HuH-7 (cell line): ENCODE measurements at regions not wholly inside any gene's neighbourhood (a gene's known extent, or its start where the extent isn't known, plus 50 kb on each side); places are given as distances from the start of the nearest gene placed in this dataset.
A peak's percentile ranks its signal among the peaks of the same experiment; 100 is the strongest.

Source experiments
- DNase-seq: peaks from one replicate; pipeline ENCODE4 v3.0.0; 2011; ENCODE audit warnings: low spot score

DNA sequence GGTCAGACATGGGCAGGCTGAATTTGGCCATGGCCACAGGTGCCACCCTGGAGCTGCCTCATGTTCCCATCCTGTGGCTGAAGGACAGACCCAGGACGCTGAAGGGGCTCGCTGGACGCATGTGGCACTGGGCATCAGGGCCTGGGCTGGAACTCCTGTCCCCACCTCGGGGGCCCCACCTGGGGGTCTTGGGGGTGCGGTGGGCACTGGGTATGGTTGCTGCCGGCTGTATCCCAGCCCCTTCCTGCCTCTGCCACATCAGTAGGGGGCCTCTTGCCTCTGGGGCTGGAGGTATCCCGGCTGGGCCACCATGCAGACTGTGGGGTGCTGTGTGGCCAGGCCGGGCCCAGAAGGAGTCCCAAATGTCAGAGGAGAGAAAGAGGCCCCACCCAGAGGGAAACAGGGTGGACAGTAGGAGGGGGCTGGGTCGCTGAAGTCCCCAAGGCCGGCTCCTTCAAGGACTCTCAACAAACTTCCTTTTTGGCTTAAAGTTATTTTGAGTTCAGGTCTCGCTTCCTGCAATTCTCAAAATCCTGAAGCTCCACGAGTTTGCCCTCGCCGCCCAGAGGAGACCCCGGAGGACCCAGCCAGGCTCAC, 78.7 kb downstream of the SIK1 start:
- no peak for DNase-seq

DNA sequence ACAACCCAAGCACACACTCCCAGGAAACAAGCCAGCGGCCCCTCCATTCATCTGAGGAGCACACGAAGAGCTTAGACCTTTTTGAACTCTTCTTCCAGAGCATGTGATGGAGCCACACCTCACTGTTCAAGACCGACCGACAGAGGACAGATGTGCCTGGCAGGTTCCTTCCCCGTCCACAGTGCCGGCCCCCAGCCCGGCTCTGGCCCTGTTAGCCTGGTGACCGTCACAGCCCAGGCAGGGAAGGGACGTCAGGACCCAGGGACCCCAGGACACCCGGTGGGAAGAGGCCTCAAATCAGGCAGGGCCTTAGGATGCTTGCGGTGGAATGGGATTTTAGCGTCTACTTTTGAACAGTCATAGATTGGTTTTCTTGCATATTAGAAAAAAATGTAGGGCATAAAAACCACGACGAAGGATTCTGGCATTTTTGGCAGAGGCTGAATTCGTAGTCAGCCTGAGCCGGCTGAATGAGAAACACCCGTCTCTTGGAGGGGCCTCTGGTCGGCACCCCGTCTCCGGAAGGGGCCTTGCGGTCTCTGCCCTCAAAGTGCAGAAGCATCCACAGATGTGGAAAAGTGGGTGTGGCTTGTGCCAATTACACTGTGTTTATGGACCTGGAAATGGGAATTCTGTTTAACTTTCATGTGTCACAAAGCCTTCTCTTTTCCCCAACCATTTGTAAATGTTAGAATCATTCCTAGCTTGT, 79.3 kb downstream of the SIK1 start:
- DNase-seq: no peak

DNA sequence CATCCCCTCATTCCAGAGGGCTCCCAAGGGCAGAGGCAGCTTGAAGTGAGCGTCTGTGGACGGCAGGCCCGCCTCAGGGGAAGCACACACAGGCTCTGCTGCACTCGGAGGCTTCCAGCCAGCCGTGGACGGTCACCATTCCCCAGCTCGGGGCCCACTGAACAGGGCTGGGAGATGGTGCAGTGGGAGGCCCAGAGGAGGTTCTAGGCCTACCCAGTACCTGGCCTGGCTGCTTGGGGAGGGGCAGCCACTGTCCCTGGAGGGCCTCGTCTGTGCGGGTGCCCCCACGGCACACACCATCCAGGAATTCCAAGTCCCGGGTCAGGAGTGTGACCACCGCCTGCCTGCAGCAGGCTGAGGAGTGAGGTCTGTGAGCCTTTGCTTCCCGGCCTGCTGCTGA, 80.4 kb downstream of the SIK1 start:
- DNase-seq: no peak

DNA sequence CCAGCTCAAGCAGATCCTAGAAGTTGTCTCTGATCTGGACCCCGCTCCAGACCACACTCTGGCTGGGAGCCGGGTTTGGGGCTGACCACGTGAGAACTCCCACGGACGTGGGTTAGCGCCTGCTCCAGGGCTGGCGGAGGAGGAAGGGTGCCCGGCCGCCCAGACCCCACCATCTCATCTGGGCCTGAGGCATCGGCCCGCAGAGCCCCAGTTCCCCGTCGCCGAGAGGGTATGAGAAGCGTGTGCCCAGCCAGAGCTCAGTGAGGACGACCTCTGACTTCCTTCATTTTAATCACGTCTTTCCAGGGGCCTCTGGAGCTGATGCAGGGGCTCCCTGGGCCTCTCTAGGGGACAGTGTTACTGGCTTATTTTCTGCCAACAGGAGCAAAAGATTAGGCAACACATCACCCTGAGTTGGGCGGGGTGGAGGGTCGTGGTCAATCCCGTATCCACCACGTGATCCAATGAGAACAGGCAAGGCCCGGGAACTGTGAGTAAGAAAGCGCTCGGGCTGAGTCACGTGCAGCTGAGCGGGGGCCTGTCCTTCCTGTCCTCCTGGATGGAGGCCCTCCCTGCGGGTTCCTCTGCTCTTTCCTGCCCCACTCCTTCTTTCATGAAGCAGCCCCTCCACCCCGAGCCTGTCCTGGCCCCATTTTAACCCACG, 81.1 kb downstream of the SIK1 start:
- no peak for DNase-seq

DNA sequence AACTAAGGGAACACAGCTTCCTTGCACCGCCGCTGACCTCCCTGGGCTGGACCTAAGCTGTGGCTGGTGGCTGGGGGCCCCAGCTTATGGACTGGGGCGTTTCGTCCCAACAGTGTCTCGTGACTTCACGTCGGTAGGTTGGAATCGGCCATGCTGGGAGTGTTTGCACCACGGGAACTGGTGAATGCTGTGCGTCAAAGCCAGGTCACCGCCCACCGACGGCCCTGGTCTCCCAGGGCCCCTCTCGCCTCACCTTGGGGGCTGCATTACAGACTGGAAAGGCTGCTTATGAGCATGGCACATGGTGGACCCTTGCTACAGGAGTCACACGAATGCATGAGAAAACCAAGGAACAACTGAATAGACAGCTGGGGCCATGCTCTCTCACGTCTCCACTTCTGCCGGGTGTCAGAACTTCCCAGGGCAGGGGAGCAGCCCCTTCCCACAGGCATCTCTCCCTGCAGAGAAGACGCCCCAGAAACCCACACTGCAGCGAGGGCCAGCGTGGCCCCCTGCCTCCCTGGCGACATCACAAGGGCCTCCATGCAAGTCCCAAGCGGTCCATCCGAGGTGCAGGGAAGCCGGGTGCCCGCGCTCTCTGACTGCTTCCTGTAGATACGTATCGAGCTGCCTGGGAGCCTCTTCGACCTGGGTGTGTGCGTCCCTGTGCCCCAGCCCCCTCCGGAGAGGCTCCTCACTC, 81.7 kb downstream of the SIK1 start:
- DNase-seq: no peak

DNA sequence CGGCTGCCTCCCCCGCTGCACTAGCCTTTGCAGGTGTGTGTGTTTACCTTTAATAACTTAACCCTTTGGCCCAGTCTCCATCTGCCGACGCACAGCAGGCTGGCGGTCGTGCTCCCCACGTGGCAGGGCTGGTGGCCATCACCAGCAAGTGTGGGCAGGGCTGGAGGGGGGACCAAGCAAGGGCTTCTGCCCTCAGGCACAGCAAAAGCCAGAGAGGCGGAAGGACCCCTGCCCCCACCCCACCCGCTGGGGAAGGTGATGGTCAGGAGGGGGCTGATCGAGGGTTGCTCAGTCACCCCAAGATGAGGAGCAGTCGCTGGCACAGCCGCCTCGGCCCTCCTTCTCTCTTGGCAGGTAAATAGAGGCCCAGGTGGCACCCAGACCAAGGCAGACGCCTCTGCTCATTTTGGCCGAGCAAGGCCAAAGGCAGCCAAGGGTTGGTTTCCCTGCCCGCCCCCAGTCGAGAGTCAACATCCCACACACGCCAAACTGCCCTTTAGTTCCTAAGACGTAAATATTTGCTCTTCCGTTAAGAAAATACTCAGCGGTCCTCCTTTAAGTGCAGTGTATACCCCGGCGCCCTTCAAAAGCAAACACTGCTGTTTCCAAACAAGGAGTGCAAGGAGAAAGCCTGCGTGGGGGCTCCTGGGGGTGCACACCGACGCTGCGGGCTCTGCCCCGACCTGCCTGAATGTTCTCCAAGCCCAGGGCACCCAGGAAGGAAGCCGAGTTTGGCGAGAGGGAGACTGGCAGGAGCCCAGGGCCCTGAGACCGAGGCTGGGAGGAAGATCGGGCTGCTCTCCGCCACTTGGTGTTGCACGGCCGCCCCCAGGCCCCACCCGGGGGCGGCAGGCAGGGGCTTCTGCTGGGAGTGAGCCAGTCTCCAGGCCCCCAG, 82.7 kb downstream of the SIK1 start:
- no peak for DNase-seq

DNA sequence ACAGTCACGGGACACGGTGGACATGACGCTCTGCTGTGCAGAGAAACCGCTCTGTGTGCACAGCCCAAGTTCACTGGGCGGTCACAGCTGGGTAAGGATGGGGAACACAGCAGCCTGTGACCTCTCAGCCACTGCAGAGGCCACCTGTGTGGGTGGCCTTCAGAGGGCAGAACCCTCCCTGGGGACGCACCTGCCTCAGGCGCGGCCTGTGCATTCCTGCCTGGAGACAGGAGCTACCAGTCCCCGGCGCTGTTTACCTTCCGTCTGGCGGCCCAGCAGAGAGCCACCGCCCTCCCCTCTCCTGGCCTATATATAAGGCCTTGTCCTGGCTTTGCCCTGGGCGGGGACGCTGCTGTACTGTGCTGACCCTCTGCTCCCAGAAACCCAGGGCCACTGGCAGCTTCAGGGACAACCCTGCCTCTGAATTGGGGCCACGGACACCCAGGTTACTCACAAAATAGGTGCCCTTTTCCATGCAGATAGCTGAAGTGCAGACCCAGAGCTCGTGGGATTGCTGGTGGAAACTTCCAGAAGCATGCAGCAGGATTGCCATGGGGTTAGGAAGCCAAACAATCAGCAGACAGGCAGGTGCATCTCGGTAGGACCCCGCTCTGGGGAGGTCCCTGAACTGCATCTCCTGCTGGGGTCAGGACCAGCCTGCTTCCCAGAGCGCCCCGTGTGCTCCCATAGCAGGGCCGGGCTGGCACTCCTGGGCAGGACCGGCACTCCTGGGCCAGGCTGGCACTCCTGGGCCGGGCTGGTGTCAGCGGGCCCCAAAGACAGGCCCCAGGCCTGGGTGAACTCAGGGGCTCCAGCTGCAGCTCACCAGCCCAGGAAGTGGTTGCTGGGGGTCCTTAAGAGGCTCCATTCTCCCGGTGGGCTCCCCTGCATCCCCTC, 83.6 kb downstream of the SIK1 start:
- DNase-seq: peak; percentile 87

DNA sequence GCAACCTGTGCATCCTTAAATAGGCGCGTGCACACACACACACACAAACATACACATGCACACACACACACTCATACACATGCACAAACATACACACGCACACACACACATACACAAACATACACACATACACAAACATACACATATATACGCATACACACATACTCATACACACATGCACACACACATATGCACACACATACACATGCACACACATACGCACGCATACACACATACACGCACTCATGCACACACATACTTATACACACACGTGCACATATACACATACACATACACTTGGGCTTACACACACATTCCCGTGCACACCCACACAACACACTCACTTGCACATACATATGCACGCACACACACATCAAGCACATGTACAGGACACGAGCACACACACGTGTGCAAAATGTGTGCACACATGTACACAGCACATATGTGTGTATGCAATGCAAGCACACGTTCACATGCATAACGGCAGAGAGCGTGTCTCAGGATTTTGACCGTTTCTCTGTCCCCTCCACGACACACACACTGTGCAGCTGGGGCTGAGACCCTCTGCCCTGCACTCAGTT, 84.5 kb downstream of the SIK1 start:
- DNase-seq: no peak

DNA sequence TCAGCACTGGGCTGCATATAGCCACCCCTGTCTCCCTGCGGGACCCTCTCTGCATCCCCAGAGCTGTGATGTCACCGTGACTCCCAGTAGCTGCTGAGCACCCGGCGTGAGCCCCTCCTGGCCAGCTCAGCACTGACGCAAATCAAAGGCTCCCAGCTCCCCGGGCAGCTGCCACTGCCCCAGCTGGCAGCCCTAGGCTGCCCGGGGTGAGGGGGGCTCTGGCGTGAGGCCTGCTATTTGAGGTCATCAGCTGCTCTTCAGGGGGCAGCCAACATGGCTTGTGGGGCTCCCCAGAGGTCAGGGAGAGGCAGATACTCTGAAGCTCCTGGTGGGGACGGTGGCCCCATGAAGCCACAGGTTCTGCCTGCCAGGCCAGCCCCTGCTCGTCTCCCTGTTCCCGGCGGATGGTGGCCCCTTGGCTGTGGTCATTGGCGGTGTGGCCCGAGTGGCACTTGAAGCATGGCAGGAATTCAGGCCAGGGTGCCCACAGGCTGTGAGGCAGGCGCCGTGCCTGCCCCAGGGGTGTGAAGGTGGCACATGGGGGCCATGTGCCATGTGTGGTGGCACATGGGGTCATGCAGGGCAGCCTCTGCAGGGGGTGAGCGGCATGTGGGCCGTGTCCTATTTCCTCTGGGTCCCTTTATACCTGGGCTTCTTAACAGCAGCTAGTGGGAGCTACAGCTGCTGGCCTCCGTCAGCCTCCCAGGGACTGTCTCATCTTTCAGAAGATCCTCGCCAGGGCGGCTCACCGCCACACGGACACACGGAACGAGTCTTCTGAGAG, 85.4 kb downstream of the SIK1 start:
- DNase-seq: no peak

DNA sequence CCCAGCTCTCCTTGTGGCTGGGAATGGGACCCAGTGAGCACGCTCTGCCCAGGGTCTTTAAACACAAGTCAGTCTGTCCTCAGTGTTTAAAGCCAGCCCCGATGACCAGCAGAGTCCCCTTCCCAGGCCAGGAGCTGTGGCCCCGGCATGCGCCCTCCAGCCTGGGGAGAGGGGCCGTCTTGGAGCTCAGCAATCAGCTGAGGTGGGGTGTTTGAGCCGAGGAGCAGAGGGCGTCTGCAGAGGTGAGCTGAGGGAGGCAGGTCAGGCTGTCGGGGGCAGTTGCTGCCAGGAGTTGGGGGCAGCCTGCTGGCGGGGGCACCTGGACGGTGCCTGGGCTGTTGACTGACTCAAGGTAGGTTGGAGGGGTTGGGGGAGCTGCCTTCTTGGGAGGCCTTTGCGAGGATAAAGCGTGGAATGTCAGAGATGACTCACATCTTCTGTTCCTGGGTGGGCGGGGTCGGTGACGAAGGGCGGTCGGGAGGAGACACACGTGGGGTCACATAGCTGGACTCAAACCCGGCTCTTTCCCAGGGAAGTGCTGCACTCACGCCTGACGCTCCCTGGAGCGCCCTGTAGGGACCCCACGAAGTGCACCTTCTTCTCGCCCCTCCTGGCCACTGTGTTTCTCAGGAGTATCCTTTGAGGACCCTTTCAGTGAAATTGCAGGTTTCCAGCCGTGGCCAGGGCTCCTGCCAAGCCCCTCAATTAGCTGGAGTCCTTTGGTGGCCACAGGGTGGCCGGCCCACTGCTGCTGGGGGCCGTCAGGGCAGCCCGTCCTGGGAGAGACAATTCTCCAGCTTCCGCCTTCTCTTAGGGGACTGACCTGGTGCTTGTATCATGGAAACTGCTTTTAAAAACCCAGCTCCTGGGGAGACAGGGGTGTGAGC, 86.2 kb downstream of the SIK1 start:
- no peak for DNase-seq

DNA sequence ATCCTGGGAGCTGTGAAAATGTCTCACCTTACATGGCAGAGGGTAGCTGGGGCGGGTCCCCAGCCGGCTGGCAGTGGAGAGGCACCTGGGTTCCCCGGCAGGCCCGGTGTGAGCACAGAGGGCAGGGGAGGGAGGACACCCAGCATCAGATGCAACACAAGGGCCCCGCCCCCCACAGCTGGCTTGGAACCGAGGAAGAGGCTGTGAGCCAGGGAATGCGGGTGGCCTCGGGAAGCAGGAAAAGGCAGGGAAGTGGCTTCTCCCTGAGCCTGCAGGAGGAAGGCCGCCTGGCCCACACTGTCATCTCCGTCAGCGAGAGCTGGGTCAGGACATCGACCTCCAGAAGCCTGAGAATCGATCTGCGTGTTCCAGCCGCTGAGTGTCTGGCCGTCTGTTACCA, 87.3 kb downstream of the SIK1 start:
- no peak for DNase-seq

DNA sequence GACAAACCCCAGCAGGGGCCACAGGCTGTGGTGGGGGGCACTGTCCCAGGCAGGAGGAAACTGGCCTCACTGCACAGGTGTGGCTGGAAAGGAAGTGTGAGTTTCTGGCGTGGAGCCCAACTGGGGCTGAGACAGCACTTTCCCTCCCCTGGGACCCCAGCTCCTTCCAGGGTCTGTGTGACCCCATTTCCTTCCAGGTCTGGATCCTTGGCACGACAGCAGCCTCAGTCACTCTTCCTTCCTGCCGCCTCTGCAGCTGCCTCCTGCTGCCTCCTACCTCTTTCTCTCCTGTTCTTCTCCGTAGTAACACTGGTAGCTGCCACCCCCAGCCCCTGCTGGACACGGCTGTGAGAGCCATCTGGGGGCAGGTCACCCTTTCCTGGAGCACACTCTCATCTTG, 88.0 kb downstream of the SIK1 start:
- no peak for DNase-seq

DNA sequence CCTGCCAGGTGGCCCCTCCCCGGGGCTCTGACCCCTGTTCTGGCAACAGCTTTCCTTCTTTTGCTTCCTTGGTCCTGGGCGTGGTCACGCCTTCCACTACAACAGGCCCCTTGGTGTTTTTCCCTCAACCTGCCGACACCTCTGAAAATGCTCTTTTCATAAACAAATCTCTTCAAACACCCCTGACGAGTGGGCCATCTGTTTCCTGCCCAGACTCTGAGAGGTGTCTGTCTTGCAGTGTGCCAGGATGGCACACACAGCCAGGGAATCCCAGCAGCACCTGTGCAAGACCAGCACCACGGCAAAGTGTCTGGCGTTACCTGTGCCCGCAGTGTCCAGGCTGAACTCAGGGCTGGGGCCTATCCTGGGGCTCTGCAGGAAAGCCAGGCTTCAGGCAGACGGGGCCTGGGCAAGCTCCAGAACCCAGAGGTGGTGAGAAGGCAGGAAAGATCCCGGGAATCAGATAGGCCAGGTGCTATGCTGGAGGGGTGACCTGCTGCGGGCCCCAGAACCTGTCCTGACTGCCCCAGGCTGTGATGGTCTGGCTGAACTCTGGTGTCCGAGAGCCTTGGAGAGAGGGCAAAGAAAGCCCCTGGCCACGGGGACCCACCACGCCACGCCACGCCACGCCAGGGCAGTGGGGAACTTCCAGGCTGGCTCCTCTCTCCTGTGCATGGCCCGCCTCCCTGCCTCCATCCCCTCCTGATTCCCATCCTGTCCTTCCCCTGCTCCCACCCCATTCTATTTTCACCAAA, 88.9 kb downstream of the SIK1 start:
- DNase-seq: no peak

DNA sequence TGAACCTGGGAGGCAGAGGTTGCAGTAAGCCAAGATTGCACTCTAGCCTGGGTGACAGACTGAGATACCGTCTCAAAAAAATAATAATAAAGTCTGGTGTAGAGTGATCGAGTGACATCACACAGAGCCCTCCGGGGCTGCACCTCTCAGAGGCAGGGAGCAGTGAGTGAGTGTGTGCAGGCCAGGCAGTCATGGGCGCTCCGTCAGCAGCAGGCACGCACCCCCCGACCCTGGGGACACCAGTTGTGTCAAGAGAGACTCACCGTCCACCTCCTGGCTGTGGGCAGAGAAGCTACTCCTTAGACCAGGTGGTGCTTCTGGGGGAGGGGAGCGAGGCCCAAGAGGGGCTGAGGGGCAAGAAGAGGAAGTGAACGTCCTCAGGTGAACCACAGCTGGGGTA, 91.8 kb downstream of the SIK1 start:
- DNase-seq: no peak

DNA sequence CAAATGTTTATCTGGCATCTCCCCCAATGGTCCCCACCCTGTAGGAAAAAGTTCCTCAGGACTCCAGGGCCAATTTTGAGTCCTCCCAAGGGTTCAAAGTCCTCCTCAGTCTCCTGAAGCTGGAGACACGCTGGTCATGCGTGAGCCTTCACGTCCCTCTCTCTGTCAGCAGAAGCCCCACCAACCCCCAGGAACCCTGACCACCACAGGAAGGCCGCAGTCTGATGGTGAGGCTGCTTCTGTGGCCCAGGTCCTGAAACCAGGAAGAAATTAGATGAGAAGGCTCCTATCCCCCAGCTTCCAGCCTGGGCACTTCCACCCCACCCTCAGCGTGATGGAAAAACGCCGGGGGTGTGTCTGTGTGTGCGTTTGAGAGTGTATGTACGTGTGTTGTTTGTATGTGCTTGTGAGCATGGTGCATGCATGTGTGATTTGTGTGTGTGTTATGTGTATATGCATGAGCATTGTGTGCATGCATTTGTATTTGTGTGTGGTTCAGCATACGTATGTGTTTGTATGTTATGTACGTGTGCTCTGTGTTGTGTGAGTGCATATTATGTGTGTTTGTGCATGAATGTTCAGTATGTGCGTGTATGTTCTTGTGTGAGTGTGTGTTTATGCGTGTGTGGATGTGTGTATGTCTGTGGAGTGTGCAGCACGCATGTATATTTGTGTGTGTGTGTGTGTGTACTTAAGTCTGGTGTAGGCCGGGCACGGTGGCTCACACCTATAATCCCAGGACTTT, 92.5 kb downstream of the SIK1 start:
- DNase-seq: no peak

DNA sequence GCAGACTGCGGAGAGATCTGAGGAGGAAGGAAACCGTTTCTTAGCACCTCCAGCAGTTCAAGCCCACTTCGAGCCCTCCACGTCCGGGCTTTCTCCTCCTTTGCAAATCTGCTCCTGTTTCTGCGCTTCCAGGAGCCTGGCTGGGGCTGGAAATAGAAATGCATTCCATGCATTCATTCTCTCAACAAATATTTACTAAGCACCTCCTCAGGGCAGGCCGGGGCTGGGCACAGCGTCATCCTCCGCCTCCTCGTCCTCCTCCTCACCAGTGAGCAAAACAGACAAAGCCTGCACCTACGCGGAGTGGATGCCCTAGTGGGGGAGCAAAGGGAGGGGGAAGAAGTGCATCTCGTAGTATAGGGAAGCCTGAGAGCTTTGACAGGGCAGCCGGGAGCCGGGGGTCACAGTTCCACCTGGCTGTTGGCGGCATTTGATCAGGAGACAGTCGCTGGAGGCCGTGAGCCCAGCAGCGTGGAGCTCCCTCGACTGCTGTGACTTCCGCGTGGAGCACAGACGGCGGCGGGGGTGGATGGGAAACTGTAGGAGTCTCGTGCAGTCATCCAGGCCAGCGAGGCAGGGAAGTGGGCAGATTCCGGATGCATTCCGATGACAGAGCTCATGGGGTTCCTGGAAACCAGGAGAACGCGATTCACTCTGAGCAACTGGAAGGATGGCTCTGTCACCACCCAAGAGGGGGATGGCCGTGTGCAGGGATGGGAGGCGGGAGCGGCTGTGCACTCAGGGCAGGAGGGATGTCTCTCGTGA, 93.5 kb downstream of the SIK1 start:
- peak; percentile 80 for DNase-seq
